Stimulated activated CD4-positive, alpha-beta T cell treated with anti-CD3 and anti-CD28 coated beads, Interleukin-12 subunit alpha, Interleukin-12 subunit beta, amount 100 ng/mL, for 48 hours (primary cell): ENCODE measurements at regions not wholly inside any gene's neighbourhood (a gene's known extent, or its start where the extent isn't known, plus 50 kb on each side); places are given as distances from the start of the nearest gene placed in this dataset.
"Not testable (repeated sequence)": the region's sequence is repeated elsewhere in the genome, so short reads cannot be mapped to it uniquely, and the experiment has no call there.

Source experiments
- DNase-seq, 3 donors: peaks; one replicate each; pipeline ENCODE4 v3.0.0-alpha.2; 2020; ENCODE audit warnings: low read depth in 2 of 3, low spot score in 1 of 3

DNA sequence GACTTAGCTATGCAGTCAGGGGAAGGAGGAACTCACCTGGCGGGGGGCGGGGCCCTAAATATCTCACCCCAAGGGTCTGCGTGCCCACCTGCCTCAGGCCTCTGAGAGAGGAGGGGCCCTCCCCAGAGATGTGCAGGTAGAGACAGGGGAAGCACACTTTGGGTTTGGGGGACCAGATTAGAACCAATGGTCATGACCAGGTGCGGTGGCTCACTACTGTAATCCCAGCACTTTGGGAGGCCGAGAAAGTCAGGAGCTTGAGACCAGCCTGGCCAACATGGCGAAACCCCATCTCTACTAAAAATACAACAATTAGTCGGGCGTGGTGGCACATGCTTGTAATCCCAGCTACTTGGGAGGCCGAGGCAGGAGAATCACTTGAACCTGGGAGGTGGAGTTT is 246.4 kb upstream of the TCERG1L start:
- DNase-seq = not testable (repeated sequence)

DNA sequence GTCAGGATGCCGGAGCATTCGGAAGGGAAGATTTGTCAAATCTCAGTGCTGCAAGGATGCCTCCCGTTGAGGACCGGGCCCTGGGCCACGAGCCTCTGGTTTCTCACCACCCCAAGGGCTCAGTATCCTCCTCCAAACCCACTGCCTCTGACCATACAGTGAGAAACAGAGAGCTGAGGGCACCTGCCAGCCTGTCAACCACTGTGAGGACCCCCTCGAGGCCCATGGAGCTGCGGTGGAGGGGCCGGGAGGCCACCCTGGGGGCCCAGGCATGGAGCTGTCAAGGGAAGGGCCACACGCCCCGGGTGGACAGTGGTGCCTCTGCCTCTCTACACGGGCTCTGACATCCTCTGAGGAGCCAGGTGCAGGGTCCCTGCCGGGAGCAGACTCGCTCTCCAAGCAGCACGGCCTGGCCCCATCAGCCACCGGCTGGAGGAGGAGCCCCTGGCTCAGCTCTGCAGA is 248.0 kb upstream of the TCERG1L start:
- no peak for DNase-seq

DNA sequence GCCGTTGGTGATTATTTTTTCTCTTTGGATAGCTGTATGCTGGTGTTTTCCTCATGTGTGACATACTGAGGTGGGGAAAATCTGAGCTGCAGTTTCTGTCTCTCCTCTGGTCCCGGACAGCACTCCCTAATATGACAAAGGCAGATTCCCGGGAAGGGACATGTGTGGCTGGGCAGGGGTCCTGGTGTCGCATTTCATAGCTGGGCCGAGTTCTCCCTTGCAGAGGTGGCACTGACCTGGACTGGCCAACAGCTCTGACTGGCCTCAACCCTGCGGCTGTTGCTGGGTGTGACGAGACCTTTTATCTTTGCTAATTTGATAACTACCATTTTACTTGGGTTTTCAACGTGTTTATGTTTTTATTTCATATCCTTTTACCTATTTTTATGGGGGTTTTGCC is 248.6 kb upstream of the TCERG1L start:
- DNase-seq = no peak

DNA sequence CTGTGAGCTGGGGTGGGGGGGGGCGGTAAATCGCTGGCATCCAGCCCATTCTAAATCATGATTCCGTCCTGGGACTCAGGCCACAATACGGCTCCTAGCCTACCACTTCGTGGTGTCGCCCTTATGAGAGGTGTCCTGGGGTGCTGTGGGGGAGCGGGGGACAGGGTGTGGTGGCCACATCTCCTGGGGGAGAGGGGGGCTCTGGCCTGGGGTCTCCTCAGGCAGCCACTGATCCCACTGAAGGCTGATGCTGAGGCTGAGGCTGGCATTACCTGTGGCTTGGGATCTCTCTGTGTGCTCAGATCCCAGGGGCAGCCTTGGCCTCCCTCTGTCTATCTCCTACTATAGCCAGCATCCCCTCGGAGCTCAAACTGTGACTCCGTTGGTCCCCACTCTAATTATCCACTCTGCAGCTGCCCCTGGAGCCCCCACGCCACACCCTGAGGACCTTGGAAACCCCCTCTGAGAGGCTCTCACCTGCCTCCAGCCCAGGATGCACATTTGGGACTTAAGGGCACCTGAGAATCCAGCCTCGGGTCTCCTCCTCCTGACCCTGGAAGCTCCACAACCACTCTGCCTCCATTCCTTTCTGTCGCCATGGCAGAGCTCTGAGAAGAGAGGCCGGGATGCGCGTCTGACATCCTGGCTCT is 249.3 kb upstream of the TCERG1L start:
- no peak for DNase-seq

DNA sequence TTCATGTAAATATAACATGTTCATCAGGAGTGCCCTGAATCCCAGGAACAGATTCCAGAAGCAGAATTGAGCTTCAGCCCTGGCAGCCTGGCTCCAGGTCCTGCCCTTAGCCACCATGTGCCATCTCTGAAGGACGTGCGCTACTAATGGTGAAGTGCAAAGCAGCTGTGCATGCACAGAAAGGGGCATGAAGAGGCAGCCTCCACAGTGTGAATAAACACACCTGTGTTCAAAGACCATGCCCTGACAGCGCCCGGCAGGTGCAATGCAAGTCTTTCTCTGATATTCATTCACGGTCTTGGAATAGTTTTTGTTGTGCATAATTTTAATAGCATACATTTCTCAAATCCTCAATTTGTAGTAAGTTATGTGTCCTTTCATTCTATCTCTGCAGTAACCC is 250.4 kb upstream of the TCERG1L start:
- DNase-seq = no peak

DNA sequence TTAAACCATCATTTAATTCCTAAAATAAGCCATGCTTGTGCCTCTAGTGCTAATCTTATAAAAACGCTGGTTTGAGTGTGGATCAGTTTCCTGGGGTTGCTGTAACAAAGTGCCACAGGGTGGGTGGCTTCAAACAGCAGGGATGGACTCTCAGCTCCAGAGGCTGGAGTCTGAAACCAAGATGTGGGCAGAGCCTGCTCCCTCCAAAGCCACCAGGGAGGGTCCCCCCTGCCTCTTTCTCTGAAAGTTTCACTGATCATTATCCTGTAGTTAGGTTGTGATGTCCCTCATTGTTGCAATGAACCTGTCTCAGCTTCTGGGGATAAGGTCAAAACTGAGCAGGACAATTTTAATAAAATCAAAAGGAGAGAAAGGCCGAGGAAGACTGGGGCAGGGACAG is 251.9 kb upstream of the TCERG1L start:
- DNase-seq = no peak

DNA sequence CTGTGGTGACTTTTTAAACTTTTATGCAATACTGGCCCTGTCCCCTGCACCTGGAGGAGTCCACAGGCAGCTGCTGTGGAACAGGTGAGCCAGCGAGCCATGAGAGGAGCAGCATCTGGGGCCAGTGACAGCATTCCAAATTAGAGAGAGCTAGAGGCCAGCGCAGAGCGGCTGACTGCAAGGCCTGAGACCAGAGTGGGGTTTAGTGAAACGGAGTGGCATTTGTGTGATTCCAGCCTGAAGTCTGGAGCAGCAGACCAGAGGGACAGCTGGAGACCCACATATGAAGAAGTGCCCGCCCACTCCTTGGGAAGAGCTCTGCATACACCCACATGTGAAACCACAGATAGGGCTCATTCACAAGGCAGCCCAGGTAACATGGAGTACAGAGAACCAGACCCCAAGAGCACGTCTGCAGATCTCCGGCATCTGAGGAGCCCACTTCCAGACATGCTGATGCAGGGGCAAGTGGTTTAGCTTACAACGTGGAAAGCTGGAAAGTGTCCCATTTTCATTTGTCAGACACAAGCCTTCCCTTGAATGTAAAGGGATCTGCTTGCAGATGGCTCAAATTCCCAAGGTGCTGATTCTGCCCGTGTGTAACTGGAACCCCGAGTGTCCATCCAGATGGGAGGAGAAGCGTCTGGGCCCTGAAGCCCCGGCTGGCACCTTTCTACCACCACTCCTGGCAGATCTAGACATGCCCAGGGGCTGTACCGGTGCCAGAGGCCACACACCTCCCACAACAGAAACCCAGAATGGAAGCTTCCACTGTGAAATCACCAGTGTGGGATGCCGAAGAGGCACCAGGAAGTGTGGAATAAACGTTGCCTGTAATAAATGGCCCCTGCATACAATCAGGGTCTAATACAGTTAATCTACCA is 256.0 kb upstream of the TCERG1L start:
- DNase-seq = no peak

DNA sequence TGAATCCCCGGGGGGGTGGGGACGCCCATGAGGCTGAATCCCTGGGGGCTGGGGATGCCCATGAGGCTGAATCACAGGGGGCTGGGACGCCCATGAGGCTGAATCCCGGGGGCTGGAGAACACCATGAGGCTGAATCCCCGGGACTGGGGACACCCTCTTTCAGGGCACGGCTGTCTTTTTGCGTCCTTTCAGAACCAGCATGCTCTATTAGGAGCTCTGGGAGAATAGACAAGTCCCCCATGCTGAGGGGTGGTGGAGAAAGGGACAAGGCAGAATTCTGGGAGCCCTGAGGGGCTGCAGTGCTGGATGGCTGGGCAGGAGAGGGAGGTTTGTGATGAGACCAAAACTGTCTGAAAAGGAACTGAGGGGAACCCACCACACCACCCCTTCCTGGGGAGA is 257.3 kb upstream of the TCERG1L start:
- DNase-seq = no peak

DNA sequence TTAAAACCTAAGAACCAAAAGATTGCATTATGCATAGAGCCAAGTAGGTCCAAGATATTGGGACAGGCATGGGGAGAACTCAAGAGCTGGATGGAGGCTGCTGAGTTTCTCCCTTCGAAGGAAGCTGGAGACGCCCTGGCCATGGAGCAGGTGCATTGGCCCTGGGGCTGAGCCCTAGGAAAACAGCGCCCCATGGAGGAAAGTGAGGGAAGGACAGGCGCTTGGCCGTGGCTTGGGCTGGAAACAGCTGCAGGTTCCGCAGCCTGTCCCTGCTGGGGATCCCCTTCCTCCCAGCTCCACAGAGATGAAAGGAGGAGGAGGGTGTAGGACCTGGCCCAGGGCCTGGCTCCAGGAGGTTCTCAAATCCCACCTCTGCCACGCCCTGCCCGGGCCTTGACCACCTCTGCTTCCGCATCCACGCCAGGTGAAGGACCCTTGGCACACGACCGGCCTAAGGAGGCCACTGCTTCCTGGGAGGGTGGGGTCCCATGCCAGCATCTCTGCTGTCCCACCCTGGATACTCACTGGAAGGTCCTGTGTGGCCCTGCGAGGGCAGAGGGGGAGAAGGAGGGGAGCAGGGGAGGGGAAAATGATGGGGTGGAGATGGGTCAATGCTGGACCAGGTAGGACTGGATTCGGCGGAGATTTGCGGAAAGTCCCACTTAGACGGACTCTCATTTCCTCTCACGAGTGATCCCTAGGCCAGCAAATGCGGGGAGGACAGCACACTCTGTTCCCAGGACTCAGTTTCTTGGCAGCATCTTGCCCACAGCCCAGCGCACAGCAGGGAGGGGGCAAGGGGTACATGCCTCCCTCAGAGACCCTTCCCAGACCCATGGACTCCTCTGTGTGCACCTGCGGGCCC is 258.6 kb upstream of the TCERG1L start:
- DNase-seq = no peak

DNA sequence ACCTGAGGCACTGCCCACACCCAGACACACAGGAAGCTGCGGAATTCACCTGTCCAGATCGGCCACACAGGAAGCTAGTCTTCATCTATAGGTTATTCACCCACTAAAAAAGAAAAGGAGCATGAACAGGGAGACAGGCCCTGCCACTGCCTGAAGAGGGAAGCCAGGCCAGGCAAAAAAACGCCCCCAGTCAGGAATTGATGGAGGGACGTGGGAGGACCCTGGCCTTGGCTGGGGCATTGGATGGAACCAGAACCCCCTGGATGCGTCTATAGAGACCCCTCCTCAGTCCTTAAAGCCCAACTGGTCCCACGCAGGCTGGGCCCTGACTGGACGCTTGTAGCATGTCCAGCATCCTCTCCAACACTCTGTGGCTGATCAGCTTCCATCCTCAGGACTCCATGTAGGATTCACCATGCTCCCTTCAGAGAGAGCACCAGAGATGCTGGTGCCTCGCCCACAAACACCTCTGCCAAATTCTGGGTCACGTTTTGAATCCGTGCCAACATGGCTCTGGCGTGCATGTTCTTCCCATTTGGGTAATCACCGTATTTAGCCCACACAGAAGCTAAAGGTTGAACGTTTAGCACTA is 259.3 kb upstream of the TCERG1L start:
- DNase-seq = no peak

DNA sequence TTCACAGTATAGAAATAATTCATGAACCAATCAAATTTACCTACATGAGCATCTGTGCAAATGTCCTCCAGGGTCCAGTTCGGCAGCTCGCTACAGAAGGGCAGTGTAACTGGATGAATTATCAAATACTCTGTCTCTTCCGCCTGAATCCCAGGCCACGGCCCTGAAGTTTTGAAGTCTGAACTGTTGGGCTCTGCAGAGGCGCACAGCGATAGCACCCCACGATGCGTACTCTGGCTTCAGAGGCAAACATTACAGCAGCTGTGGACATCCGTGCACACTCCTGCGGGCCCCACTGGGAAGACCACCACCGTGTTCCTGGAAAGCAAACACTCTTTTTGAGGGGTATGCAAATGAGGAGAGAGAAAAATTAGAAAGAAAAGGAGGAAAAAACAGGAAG is 259.8 kb upstream of the TCERG1L start:
- no peak for DNase-seq

DNA sequence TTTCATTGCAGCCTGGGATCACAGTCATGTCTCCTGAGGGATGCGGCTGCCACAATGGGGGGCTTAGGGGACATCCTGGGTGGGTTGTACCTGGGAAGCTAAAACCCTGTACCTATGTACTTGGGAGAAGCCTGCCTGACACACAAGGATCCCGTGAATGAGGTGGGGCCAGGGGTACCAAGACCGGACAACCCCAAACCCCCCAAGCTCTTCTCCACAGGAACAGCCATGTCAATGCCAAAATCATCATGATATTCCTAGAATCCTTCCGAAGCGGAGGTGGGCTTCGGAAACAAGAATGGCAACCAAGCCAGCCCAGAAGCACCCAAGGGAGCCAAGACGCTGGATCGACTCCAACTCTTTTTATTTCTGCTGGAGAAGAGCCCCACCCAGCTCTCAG is 260.3 kb upstream of the TCERG1L start:
- DNase-seq = no peak

DNA sequence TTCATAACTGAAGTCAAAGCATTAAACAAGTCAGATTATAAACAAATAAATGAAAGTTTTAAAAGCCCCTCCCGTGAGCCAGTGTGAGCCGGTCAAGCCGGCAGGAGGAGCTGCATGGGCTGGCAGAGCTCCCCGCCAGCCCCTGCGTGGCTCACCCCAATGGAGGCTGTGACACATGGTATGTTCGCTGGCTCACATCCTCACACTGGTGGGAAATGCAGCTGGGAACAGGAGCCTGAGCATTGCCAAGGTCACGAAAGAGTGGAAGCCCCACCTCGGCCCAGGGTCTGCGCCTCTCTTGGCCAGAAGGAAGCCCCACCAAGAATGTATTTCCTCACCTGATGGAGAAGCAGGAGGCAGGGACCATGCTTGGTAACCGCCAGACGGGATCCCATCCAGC is 261.7 kb upstream of the TCERG1L start:
- no peak for DNase-seq

DNA sequence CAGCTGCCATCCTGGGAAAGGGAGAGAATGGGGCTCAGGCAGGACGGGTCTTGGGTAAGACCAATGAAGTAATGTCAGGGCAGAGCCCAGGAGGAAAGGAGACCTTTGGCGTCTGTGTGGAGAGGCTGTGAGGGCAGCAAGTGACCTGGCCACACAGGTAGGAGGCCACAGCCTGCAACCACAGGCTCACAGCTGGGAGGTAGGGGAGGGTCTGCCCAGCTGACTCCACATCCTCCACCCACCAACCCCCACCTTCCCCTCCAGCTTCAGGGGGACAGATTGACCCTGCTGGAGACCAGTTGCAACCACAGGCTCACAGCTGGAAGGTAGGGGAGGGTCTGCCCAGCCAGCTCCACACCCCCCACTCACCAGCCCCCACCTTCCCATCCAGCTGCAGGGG is 262.2 kb upstream of the TCERG1L start:
- DNase-seq = no peak

DNA sequence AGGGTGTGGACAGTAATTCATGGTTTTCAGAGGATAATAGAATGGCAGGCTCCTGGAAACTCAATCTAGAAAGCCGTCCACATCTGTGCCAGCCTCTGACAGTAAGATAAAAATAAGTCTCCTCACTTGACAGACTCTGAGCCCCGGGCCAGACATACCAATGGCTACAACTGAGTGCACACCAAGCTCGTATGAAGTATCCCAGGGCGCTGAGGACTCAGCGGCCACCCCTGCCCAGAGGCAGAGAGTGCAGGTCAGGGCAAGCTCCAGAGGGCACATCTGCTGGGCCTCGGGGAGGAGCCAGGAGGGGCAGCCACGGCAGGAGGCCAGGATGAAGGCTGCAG is 262.8 kb upstream of the TCERG1L start:
- no peak for DNase-seq

DNA sequence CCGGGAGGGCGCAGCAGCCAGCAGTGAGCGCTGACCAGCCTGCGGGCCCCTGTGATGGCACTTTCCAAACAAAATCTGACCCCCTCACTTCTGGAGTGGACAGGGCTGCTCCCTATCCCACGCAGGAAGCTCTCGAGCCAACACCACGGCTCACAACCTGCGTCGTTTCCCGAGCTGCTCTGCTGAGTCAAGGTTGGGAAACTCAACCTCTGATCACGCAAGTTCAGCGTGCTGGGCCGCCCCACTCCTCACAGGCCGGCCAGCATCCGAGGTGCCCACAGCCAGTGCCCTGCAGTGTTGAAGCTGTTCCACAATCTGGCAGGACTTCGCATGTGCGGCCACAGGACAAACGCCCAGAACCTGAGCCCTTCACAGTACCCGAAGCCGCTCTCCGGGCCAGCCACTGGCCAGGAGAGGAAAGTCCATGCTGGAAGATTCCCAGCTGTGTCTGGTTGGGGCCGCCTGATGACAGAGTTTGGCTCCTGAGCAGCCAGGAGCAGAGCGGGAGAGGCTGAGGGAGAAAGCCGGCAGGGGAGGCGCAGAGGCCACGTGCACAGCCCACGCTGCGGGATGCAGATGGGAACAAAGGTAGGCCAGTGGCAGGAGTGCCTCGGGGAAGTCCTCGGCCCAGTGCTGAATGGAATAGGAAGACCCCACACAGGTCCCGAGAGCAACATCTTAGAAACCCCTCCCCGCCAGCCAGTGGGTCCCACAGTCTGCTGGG is 263.3 kb upstream of the TCERG1L start:
- DNase-seq = no peak

DNA sequence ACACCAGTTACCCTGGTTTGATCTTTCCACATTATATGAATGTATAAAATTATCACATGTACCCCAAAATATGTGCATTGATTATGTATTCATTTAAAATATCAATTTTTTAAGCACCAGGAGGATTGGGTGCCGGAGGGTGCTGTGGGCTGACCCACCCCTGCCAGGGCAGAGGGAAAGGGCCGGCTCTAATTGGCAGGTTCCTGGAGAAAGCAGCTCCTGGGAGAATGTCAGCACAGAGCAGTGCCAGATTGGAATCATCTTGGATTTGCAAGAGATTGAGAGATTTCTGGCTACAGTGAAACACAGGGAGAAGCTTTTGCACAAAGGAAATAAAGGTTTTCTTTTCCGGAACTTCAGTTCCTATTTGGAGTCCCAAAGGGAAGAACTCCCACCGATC is 264.4 kb upstream of the TCERG1L start:
- no peak for DNase-seq

DNA sequence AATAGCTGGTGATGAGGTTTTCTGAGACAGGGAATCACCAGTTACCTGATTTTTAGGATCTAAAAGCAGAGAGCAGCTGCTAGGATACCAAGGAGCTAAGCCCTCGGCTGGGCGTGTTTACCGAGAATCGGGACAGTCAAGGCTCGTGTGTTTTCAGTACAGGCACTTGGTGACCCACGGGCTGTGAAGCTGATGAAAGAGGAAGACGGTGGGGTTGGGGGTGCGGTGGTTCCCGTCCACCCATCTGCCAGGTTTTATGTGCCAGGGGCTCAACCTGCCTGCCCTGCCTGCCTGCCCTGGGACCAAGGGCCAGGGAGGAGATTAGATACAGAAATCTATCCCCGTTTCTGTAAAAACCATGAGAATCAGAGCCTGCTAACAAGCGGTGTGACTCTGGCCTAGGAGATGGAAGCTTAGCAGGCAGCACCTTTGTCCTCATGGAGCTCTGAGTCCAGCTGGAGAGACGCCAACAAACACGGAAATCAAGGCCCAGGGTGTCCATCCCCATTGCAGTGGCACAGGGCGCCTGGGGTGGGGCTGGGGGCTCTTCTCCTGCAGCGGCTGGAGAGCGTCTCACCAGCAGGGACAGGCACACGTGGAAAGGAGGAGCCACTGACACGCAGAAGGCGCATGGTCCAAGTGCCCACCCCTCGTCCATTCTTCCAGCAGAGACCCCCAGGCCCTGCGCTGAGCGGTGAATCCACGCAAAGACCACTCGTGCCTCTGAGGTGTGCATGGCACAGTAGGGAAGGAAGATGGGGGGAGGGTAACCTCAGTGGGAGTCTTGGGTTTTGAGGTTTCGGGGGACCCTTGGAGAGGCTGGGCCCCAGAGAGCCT is 265.0 kb upstream of the TCERG1L start:
- no peak for DNase-seq

DNA sequence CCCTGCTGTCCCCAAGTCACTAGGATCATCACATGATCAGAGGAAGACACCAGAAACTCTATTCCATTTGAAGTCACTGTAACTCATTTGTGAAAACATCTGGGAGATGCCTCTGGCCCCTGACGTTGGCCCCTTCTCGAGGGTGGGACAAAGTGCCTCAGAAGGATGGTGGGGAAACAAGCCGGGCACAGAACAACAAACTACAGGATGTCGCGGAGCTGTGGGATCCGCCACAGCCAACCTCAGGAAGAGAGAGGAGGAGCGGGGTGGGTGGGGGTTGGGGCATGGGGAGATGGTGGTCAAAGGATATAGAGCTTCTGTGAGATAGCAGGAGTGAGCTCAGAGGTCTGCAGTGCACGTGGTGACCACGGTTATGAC is 265.6 kb upstream of the TCERG1L start:
- no peak for DNase-seq
